Adipocyte (in vitro differentiated cells): ENCODE measurements at regions not wholly inside any gene's neighbourhood (a gene's known extent, or its start where the extent isn't known, plus 50 kb on each side); places are given as distances from the start of the nearest gene placed in this dataset.
"Not testable (repeated sequence)": the region's sequence is repeated elsewhere in the genome, so short reads cannot be mapped to it uniquely, and the experiment has no call there.

Experiments
- DNase-seq: peaks from one replicate; pipeline ENCODE4 v3.0.0-alpha.2; 2015; ENCODE audit warnings: low read depth
- H3K27me3 ChIP-seq: replicated peaks from 2 replicates; pipeline ENCODE4 v1.7.0; 2013; ENCODE audit warnings: mild to moderate bottlenecking, low read length, moderate library complexity; ENCODE audit not compliant: control insufficient read depth, insufficient read depth
- H3K36me3 ChIP-seq: 2 replicates; pipeline ENCODE4 v1.7.0; 2013; ENCODE audit warnings: low read length, mild to moderate bottlenecking, moderate library complexity; ENCODE audit not compliant: control insufficient read depth, insufficient read depth, severe bottlenecking
- H3K4me1 ChIP-seq: 2 replicates; pipeline ENCODE4 v1.7.0; 2013; ENCODE audit warnings: mild to moderate bottlenecking, low read length, moderate library complexity; ENCODE audit not compliant: control insufficient read depth, insufficient read depth
- H3K4me3 ChIP-seq: 2 replicates; pipeline ENCODE4 v1.7.0; 2013; ENCODE audit warnings: mild to moderate bottlenecking, low read length, moderate library complexity
- H3K9ac ChIP-seq: 2 replicates; pipeline ENCODE4 v1.7.0; 2013; ENCODE audit warnings: mild to moderate bottlenecking, low read length, moderate library complexity
- H3K9me3 ChIP-seq: 2 replicates; pipeline ENCODE4 v1.7.0; 2013; ENCODE audit warnings: mild to moderate bottlenecking, low read length, moderate library complexity; ENCODE audit not compliant: control insufficient read depth

GRCh38 chr3:163361357-163361878 lies 1716.9 kb downstream of the SI start:
- not testable (repeated sequence) for H3K4me1 ChIP-seq, H3K27me3 ChIP-seq, H3K36me3 ChIP-seq, H3K9me3 ChIP-seq, H3K9ac ChIP-seq, DNase-seq, H3K4me3 ChIP-seq

GRCh38 chr3:163347944-163348343 lies 1730.4 kb downstream of the SI start:
- Histone ChIP-seq H3K9me3 (no peaks in the 10 kb centered on the region), H3K9ac (no peak overlapping the region), H3K4me3 (no peak overlapping the region), H3K36me3 (no peaks in the 10 kb centered on the region), H3K4me1 (no peaks in the 10 kb centered on the region), H3K27me3 (no peaks in the 10 kb centered on the region)
- DNase-seq = no peak

GRCh38 chr3:163335429-163335828 lies 1742.9 kb downstream of the SI start:
- H3K27me3 ChIP-seq = no peaks in the 10 kb centered on the region
- H3K4me3 ChIP-seq = no peak overlapping the region
- H3K36me3 ChIP-seq = no peaks in the 10 kb centered on the region
- H3K4me1 ChIP-seq = no peaks in the 10 kb centered on the region
- no peak for DNase-seq
- H3K9ac ChIP-seq = no peak overlapping the region
- peaks cover 6% of the 10 kb centered on the region for H3K9me3 ChIP-seq

- no peaks in the 10 kb centered on the region for H3K4me1 ChIP-seq
- no peak overlapping the region for H3K4me3 ChIP-seq
- no peaks in the 10 kb centered on the region for H3K27me3 ChIP-seq
- DNase-seq = no peak
- no peaks in the 10 kb centered on the region for H3K36me3 ChIP-seq
- peaks cover 3% of the 10 kb centered on the region for H3K9me3 ChIP-seq
- no peak overlapping the region for H3K9ac ChIP-seq
Measured at GRCh38 chr3:163328680-163329079, 1749.6 kb downstream of the SI start.

- no peak overlapping the region for H3K4me3 ChIP-seq
- H3K9ac ChIP-seq = no peak overlapping the region
- DNase-seq = no peak
- H3K9me3 ChIP-seq = peaks cover 6% of the 10 kb centered on the region
- no peaks in the 10 kb centered on the region for H3K27me3 ChIP-seq
- no peaks in the 10 kb centered on the region for H3K4me1 ChIP-seq
- no peaks in the 10 kb centered on the region for H3K36me3 ChIP-seq
Measured at GRCh38 chr3:163327086-163327485, 1751.2 kb downstream of the SI start.

- Histone ChIP-seq H3K4me1 (no peaks in the 10 kb centered on the region), H3K9me3 (peaks cover 4% of the 10 kb centered on the region), H3K9ac (no peak overlapping the region), H3K4me3 (no peak overlapping the region), H3K36me3 (no peaks in the 10 kb centered on the region), H3K27me3 (no peaks in the 10 kb centered on the region)
- no peak for DNase-seq
Measured at GRCh38 chr3:163315786-163316185, 1762.5 kb downstream of the SI start.

GRCh38 chr3:163306405-163306804 lies 1771.9 kb downstream of the SI start:
- Histone ChIP-seq H3K4me1 (no peaks in the 10 kb centered on the region), H3K4me3 (no peak overlapping the region), H3K9me3 (peaks cover 35% of the 10 kb centered on the region), H3K9ac (no peak overlapping the region), H3K27me3 (no peaks in the 10 kb centered on the region), H3K36me3 (no peaks in the 10 kb centered on the region)
- DNase-seq = no peak

GRCh38 chr3:163273694-163274093 lies 1777.1 kb downstream of the OTOL1 start:
- Histone ChIP-seq H3K36me3 (no peaks in the 10 kb centered on the region), H3K4me1 (no peaks in the 10 kb centered on the region), H3K9ac (no peak overlapping the region), H3K27me3 (no peaks in the 10 kb centered on the region), H3K4me3 (no peak overlapping the region), H3K9me3 (no peaks in the 10 kb centered on the region)
- no peak for DNase-seq

GRCh38 chr3:163266731-163267130 lies 1770.1 kb downstream of the OTOL1 start:
- Histone ChIP-seq H3K4me1 (no peaks in the 10 kb centered on the region), H3K9ac (no peak overlapping the region), H3K9me3 (peaks cover 2% of the 10 kb centered on the region), H3K4me3 (no peak overlapping the region), H3K27me3 (no peaks in the 10 kb centered on the region), H3K36me3 (no peaks in the 10 kb centered on the region)
- DNase-seq = no peak

- Histone ChIP-seq H3K9ac (no peak overlapping the region), H3K4me1 (no peaks in the 10 kb centered on the region), H3K36me3 (no peaks in the 10 kb centered on the region), H3K27me3 (no peaks in the 10 kb centered on the region), H3K9me3 (peaks cover 5% of the 10 kb centered on the region), H3K4me3 (no peak overlapping the region)
- DNase-seq = no peak
Measured at GRCh38 chr3:163261618-163262017, 1765.0 kb downstream of the OTOL1 start.

- DNase-seq = no peak
- Histone ChIP-seq H3K9me3 (peaks cover 5% of the 10 kb centered on the region), H3K27me3 (no peaks in the 10 kb centered on the region), H3K4me1 (no peaks in the 10 kb centered on the region), H3K4me3 (no peak overlapping the region), H3K36me3 (no peaks in the 10 kb centered on the region), H3K9ac (no peak overlapping the region)
Measured at GRCh38 chr3:163261056-163261455, 1764.4 kb downstream of the OTOL1 start.

GRCh38 chr3:163218336-163218735 lies 1721.7 kb downstream of the OTOL1 start:
- Histone ChIP-seq H3K27me3 (no peaks in the 10 kb centered on the region), H3K9me3 (no peaks in the 10 kb centered on the region), H3K4me1 (no peaks in the 10 kb centered on the region), H3K4me3 (no peak overlapping the region), H3K9ac (no peak overlapping the region), H3K36me3 (no peaks in the 10 kb centered on the region)
- DNase-seq = no peak
